Stimulated activated CD4-positive, alpha-beta T cell treated with anti-CD3 and anti-CD28 coated beads, Interleukin-4, amount 100 ng/mL, for 1 hour (primary cell): ENCODE measurements at regions not wholly inside any gene's neighbourhood (a gene's known extent, or its start where the extent isn't known, plus 50 kb on each side); places are given as distances from the start of the nearest gene placed in this dataset.

Experiments used
- DNase-seq: peaks from one replicate; pipeline ENCODE4 v3.0.0-alpha.2; 2020

GRCh38 chr13:103161476-103161875, 95.3 kb upstream of the SLC10A2 start:
- DNase-seq = no peak

- DNase-seq = no peak
Measured at GRCh38 chr13:103157434-103158145, 91.4 kb upstream of the SLC10A2 start.

GRCh38 chr13:103157016-103157415, 90.8 kb upstream of the SLC10A2 start:
- DNase-seq = no peak

- no peak for DNase-seq
Measured at GRCh38 chr13:103156346-103156998, 90.3 kb upstream of the SLC10A2 start.

GRCh38 chr13:103153466-103153865, 87.2 kb upstream of the SLC10A2 start:
- DNase-seq = no peak

GRCh38 chr13:103147961-103148360, 81.7 kb upstream of the SLC10A2 start:
- DNase-seq = no peak

- no peak for DNase-seq
Measured at GRCh38 chr13:103145442-103145841, 79.2 kb upstream of the SLC10A2 start.

- no peak for DNase-seq
Measured at GRCh38 chr13:103143432-103143831, 77.2 kb upstream of the SLC10A2 start.

GRCh38 chr13:103142151-103142550, 75.9 kb upstream of the SLC10A2 start:
- DNase-seq = no peak

GRCh38 chr13:103140001-103140671, 73.9 kb upstream of the SLC10A2 start:
- no peak for DNase-seq

- DNase-seq = no peak
Measured at GRCh38 chr13:103134271-103134670, 68.1 kb upstream of the SLC10A2 start.

- no peak for DNase-seq
Measured at GRCh38 chr13:103133556-103133955, 67.3 kb upstream of the SLC10A2 start.

GRCh38 chr13:103130681-103131210, 64.5 kb upstream of the SLC10A2 start:
- DNase-seq = no peak

- no peak for DNase-seq
Measured at GRCh38 chr13:103130146-103130545, 63.9 kb upstream of the SLC10A2 start.
